GM10266 (cell line): ENCODE measurements at regions not wholly inside any gene's neighbourhood (a gene's known extent, or its start where the extent isn't known, plus 50 kb on each side); places are given as distances from the start of the nearest gene placed in this dataset.

Source experiments
- DNase-seq: peaks from one replicate; pipeline ENCODE4 v3.0.0; 2012; ENCODE audit errors: extremely low spot score
- TF ChIP-seq, protein P1 (sequence below): IDR thresholded peaks from 2 replicates; pipeline ENCODE4 v1.5.1; 2012; ENCODE audit warnings: mild to moderate bottlenecking, low read depth; ENCODE audit not compliant: control insufficient read depth, insufficient read depth; ENCODE audit errors: missing control alignments

DNA sequence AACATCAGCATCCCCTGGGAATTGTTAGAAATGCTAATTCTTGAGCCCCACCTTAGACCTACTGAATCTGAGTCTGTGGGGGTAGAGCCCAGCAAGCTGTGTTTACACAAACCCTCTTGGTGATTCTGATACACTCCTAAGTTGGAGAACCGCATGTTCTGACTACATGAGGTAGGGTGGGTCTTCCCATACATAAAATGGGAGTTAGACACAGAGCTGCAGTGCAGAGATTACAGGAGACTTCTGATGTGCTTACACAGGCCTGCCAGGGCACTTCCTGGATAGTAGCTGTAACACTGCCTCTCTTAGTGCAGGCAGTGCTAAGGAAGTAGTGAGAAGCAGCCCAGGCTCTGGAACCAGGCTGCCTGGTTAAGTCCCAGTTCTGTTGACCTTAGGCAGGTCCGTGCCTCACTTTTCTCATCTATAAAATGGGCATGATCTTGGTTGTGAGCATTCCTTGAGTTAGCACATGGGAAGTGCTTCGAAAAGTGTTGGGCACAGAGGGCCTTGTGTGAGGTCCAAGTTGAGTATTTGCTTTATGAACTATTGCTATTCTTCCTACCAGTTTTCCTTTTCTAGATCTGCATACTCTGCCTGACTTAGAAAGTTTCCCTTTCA is 67.3 kb downstream of the GLI2 start:
- no peak for DNase-seq
- TF ChIP-seq, protein P1, sequence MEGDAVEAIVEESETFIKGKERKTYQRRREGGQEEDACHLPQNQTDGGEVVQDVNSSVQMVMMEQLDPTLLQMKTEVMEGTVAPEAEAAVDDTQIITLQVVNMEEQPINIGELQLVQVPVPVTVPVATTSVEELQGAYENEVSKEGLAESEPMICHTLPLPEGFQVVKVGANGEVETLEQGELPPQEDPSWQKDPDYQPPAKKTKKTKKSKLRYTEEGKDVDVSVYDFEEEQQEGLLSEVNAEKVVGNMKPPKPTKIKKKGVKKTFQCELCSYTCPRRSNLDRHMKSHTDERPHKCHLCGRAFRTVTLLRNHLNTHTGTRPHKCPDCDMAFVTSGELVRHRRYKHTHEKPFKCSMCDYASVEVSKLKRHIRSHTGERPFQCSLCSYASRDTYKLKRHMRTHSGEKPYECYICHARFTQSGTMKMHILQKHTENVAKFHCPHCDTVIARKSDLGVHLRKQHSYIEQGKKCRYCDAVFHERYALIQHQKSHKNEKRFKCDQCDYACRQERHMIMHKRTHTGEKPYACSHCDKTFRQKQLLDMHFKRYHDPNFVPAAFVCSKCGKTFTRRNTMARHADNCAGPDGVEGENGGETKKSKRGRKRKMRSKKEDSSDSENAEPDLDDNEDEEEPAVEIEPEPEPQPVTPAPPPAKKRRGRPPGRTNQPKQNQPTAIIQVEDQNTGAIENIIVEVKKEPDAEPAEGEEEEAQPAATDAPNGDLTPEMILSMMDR = no peak

DNA sequence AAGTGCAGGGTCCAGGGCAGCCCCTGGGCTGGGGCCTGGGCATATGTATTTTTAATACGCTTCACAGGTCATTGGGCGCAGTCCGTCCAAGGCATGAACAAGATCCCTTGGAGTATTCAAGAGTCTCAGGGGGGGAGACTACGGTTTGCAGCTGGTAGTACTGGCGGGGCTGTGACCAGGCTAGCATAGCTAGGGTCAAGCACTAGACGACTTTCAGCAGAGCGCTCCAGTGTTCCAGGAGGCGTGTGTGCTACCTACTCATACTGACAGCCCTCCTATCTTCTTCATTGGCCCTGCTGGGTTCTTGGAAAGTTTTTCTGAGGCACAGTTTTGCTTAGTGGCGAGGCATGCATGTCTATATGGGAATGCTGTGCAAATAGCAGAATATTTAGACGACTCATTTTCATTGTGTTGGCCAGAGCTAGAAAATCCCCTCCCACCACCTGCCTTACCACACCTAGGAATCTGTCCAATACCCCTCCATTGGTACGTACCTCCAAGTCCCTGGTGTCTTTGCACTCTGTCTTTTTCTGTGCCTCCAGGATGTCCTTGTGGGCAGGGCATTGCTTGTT is 68.2 kb downstream of the GLI2 start:
- TF ChIP-seq, protein P1 = no peak
- DNase-seq = no peak

DNA sequence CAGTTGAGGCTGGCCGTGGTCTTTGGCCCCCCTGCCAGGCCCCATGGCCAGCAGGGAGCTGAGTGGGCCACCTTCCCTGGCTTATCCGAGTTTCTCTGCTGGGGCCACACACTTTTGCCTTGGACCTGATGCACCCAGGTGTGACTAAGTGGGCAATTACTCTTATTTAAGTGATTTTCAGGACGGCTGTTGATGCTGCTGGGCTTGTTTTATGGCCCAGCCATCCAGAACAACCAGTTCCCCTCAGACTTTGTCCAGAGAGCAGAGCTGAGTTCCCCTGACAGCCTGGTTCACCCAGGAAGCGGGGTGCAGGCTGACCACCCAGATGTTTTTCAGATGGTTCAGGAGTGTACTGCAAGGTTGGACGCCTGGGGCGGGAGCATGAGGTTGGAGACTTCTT is 68.8 kb downstream of the GLI2 start:
- TF ChIP-seq, protein P1 = no peak
- DNase-seq = no peak

DNA sequence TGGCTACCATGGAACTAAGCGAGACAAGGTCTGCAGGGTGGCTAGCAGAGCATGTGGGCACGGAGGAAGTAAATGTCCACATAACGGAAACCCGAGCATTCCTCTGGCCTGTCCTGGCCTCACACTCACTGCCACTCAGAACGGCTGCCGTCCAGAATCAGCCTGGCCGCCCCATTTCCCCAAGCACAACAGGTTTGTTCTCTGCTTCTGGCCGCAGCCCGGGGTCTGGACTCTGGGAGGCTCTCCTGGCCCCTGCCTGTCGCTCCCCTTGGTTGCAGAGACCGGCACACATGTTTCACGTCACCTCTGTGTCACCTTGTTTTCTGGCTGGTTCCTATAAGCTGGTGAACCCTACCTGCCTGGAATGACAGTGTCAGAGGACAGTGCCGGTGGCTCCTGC is 69.3 kb downstream of the GLI2 start:
- TF ChIP-seq, protein P1 = no peak
- DNase-seq = no peak

DNA sequence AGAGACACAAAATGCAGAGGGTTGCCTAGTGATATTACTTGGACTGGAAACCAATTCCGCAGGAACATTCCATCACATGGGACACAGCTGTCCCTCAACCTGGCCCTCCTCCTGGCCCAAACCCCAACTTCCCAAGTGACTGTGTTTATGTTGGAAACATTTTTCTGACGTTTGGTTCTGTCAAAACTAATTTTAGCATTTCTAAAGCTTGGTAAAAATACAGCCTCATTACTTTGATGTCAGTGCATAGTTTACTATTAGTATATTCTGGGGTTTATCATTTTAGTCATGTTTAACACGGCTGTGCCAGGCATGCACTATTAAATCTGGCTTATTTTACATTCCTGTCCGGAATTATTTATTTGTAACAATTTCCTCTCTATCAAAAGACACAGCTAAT is 69.9 kb downstream of the GLI2 start:
- TF ChIP-seq, protein P1 = no peak
- DNase-seq = no peak

DNA sequence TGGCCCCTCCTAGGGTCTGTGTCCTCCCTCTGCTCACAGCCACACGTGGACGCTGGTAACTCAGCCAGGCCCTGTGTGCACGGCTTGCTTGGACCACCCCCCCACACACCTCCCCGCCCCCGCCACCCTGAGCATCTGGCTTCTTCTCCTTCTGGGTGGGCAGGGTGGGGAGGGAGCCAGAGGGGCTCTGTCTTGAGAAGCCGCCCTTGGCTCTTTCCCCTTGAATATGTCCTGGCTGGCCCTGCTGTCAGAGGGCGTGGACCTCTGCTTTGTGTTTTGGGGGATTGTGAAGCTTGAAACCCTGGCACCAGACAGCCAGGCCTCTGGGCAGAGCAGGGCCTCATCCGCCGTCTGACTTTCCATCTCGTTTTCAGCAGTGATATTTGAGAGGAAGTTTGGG is 72.1 kb downstream of the GLI2 start:
- TF ChIP-seq, protein P1 = no peak
- DNase-seq = no peak

DNA sequence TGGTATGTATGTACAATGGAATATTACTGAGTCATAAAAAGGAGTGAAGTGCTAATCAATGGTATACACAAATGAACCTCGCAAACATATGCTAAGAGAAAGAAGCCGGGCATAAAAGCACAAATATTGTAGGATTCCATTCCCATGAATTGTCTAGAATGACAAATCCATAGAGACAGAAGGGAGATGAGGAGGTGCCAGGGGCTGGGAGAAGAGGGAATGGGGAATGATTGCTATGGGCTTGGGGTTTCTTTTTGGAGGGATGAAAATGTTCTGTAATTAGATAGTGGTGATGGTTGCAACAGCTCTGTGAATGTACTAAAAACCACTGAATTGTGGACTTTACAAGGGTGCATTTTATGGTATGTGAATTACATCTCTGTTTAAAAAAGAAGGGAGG is 73.5 kb downstream of the GLI2 start:
- no peak for DNase-seq

More for the DNA sequence above, 73.5 kb downstream of the GLI2 start:
- TF ChIP-seq, protein P1 = no peak
